Activated CD8-positive, alpha-beta memory T cell treated with anti-CD3 and anti-CD28 coated beads, Interleukin-2, amount 50 U/mL, for 48 hours (primary cell): ENCODE measurements at regions not wholly inside any gene's neighbourhood (a gene's known extent, or its start where the extent isn't known, plus 50 kb on each side); places are given as distances from the start of the nearest gene placed in this dataset.
"Not testable (repeated sequence)": the region's sequence is repeated elsewhere in the genome, so short reads cannot be mapped to it uniquely, and the experiment has no call there.

ENCODE experiments used
- DNase-seq: peaks from one replicate; pipeline ENCODE4 v3.0.0-alpha.2; 2020

DNA sequence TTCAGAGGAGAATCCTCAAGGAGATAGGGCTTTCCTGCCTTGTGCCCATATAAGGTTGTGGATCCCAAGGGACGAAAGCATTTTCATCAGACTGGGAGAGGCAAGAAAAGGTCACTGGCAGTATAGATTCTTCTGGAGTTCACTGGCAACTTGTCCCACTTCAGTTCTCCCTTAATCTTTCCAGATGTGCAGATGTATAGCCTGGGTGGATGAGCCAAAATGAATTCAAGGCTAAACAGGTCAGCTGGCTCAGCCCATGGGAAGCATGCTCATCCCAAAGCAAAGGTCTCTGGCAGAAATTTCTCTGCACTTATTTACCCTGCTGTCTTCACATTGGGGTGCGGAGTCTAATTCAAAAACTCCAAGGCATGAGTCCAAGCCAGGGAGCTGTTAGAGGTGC is 148.9 kb upstream of the TNP1 start:
- no peak for DNase-seq

DNA sequence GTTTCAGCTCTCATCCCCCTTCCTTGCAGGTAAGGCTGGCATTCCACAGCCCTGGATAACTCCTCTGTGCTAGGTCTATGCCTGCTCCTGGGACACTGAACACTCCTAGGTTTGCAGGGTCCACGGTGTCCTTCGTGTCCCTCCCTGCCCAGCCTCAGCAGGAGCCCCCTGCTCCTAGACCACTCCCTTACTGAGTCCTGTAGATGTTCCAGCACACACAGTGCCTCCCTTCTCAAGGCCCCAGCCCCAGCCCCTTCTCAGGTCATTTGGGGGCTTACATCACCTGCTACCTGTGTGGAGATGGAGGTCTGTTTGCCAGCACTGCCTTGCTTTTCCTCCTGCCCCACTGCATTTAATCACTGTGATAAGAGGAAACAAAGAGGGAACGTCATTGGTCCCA is 146.4 kb upstream of the TNP1 start:
- DNase-seq: no peak

DNA sequence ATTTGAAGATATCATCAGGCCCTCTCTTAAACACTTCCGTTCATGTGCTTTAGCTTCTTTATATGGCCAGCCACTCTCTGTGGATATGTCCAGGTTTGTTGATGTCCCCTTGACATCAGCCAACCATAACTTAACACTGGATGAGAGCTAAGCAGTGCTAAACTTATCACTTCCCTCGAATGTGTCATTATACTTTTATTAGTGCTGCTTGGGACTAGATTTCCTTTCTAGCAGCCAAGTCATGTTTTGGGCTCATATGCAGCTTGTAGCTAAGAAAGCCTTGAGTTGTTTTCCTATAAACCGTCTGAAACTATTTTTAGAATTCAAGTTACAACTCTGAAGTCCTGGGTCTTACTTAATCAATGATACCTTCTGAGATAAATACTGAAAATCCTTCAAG is 144.8 kb upstream of the TNP1 start:
- no peak for DNase-seq

DNA sequence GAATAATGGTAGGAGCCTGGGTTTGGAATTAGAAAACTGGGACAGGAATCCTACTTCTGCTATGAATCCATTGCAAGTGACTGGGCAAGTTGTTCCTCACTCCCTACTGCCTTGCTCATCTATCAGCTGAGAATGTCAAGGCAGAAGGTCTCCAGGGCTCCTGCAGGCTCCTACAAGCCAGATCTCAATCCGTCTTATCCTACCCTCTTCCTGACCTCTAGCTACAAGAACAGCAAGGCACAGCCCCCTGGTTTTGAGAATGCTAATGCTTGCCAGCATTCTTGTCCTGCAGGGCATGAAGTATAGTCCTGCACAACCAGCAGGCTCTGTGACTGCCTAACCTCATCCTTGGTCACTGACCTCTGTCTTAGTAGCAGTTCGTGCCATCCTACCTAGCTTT is 141.9 kb upstream of the TNP1 start:
- no peak for DNase-seq

DNA sequence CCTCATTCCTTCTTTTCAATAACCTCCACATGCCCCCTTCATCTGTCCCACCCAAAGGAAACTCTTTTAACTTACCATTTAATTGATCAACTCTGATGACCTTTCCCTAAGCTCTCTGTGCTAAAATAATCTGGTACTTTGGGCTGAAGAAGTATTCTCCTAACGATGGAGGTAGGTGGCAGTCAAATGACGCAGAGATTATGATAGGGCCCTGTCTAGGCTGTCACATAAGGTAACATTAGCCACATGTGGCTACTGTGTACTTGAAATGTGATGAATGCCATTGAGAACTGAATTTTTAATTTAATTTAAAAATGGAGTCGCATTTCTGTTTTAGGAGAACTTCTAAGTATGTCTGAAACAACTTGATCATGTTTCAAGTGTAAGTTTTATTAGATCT is 140.5 kb upstream of the TNP1 start:
- DNase-seq: no peak

DNA sequence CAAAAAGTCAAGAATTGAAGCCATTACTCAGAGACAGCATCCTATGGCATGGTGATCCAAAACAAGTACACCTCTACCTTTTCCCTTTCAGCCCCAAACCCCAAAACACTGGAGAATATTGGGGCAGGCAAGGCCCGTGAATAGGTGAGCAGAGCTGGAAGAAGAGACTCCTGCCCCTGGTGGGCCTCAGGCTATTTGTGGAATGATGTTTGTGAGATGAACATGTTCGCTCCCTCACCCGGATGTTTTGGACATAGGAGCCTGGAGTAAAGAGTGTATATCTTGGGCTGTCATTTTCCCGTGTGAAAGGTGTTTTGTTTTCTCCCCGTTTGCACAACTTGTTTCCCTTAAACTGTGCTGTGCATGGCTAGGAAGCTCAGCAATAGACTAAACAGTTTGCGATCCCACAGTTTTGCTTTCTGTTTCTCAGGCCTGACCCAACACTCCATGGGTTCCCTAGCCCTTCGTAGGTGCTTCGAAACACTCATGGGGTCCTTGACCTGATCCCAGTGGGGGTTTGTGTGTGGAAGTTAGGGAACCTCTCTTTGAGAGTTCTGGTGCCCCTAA is 136.5 kb upstream of the TNP1 start:
- DNase-seq: no peak

DNA sequence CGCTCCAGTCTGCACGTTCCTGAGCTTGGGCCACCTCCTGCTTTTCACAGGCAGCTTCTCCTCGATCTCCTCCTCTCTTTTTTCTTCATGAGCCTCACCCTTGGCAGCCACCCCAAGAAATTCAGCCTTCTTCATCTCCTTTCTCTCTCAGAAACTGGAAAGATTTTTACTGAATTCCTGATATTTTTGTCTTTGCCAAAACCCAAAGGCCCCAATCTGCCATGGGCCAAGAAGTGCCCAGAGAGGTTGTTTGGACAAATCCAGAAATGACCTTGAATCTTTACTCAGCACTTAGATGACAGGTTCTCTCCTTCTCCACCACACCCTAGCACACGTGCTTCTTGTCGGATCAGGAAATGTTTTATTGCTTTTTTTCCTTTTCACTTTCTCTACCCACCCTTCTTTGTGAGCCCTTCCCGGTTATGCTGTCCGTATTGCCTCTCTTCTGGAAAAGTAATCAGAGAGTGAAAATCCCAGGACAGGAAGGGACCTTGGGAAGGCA is 134.5 kb upstream of the TNP1 start:
- no peak for DNase-seq

DNA sequence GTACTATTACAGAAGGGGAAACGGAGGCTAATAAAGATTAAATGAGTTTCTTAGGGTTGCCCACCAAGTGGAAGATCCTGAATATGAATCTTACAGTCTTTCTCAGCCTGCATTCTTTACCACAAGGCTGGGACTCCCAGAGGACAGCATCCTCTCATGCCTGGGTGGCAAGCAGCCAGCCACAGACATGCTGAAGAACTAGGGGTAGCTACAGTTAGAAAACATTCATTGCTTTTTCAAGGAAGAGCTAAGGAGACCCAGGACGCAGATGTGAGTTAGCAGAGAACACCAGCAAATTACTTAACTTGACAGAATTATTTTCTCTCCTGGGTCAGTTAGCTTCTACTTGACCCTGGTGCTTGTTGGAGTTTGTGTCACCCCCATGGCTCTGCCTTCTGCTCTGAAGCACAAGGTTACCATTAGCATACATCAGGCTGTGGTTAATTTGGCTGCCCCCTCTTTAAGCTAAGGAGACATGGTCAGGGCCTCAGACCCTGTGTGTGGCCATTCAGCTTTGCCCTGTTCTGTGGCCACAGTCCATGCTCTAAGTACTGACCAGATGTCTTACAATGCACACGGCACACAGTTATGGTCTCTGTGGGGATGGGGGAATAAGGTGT is 132.3 kb upstream of the TNP1 start:
- DNase-seq: no peak

DNA sequence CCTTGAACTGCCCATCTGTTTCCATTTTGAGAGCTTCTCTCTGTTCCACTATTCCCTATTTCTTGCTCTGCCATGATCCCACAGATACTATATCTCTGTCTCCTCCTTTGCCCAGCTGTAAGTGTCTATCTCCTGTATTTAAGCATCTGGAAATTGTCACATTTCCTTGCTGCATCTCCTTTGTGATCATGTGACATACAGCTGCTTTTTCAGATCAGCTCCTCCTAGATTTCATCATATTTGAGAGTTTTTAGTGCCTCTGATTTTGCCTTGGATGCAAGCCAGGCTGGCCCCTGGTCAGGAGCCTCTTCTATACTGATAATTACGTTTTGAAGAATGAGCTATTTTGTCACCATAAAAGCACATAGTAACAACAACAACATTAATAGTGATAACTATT is 131.7 kb upstream of the TNP1 start:
- no peak for DNase-seq

DNA sequence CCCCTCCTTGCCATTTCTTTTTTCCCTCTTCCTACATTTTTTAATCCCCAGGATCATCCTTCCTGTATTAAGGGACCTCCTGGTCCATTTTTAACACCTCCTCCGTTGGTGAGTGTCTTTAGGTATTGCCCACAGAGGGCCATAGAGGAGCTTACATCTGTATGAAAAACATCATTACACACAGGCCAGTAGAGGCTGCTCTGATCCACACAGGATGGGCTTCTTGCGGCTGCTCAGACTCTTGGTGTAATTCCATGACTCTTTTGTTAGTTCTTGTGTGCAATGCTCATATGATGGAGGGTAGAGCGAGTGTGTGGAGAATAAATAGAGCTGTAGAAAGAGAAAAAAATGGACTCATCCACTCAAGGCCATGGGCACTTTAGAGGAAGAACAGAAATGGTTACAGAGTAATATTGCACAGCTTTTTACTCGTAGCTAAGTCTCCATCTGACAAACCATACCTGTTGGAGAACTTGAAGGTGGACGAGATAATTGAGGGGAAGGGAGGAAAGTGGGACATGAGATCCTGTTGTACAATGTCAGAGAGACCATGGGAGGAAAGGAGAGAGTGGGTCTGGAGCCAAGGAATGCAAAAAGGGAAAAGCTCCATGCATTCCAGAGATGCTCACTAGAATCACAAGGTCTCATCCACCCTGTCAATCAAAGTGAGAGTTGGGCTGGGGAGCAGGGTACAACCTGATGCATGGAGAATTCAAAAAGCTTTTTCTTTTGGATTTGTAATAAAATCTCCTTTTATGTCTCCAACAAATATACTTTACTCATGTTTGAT is 129.7 kb upstream of the TNP1 start:
- no peak for DNase-seq

DNA sequence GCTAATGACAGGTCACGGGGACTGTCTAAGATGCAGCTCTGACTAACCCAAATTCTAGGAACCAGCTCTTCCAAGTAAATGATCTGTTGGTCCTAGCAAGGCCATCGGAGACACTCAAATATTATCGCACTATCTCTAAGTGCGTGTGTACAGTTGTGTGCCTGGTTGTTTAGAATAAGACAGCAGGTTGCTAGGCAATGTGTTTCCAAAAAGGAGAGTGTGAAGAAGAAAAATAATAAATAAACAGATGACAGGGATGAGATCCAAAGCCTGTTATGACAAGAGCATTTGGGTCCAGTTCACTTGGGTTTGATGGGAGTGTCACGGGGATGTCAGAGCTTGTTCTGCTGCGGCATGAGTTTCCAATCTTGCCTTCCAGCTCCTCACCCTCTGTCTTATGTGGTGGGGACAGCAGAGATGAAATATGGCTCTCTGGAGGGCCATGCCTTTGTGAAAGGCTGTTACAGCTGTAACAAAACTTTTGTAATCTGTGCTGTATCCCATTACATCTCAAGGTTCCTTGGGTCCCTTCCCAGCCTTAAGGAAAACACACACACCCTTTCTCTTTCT is 127.5 kb upstream of the TNP1 start:
- no peak for DNase-seq

DNA sequence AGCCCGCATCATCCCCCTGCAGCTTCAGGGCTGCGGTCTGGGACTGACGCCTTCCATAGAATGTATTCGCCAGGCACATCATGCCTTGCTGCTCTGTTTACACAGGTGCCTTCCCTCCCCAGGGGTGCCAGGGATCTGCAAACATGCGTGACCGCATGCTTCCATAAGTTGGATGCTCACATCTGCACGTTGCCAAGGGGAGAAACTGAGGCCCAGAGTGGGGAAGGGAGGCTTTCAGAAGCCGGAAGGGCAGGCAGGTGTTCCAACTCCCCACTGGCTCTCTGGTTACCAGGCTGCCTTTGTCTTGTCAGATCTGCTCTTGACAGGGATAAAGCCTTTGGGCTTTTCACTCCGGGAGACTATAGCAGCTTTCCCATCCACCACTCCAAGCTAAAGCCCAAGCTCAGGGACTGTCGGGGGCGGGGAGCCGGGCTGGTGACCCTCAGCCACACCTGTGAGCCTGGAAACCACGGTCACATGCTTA is 125.8 kb upstream of the TNP1 start:
- no peak for DNase-seq

DNA sequence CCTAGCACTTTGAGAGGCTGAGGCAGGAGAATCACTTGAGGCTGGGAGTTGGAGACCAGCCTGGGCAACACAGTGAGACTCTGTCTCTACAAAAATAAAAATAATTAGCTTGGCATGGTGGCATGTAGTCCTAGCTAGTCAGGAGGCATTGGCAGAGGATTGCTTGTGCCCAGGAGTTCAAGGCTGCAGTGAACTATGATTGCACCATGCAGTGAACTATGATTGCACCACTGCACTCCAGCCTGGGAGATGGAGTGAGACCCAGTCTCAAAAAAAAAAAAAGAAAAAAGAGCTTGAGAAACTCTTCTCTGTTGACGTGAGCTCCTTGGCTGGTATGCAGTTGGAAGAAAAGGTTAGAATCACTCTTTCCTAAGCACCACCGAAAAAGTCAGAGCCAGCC is 125.1 kb upstream of the TNP1 start:
- no peak for DNase-seq

DNA sequence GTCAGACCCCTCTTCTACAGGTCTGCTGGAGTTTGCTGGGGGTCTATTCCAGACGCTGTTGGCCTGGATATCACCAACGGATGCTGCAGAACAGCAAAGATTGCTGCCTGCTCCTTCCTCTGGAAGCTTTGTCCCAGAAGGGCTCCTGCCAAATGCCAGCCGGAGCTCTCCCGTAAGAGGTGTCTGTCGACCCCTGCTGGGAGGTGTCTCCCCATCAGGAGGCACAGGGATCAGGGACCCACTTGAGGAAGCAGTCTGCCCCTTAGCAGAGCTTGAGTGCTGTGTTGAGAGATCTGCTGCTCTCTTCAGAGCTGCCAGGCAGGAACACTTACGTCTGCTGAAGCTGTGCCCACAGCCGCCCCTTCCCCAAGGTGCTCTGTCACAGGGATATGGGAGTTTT is 122.1 kb upstream of the TNP1 start:
- not testable (repeated sequence) for DNase-seq

DNA sequence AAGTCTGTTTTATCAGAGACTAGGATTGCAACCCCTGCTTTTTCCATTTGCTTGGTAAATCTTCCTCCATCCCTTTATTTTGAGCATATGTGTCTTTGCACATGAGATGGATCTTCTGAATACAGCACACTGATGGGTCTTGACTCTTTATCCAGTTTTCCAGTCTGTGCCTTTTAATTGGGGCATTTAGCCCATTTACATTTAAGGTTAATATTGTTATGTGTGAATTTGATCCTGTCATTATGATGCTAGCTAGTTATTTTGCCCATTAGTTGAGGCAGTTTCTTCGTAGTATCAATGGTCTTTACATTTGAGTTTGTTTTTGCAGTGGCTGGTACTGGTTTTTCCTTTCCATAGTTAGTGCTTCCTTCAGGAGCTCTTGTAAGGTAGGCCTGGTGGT is 120.6 kb upstream of the TNP1 start:
- DNase-seq: not testable (repeated sequence)

DNA sequence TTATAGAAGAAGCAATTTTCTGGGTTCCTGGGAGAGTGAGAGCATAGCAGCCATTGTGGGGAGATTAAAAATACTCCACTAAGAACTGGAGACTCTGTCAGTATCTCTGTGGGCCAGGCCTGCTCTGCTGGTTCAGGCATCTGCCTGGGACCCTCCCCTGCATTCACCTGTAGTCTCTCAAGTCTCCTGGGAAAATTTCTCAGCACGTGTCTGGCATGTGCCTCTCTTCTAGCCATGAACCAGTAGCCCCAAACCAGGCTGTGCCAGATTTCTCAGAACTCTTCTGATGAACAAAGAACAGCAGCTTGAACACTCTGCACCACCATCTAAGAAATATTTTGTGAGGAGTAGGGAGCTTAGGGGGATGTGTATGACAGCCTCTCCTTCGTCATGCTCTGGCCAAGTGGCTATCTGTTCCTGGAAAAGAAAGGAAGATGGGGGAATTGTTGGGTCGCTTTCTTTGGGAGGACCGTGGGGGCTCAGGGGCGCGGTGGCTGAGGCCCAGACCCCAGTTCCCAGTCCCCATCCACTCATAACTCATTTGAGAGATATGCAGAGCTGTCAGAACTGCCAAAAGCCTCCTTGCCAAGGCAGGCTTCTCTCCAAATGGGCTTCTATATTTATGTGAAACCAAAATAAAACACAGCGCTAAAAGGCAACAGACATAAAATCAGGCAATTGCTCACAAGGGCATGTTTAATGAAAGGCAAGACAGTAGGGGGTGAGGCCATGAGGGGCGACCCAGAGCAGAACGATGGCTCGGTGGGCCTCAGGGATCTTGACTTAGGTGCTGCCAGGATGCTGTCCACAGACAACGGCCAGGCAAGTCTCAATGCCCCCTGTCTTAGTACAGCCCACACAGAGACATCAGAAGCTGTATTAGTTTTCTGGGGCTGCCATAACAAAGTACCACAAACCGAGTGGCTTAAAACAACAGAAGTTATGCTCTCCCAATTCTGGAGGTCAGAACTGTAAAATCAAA is 114.7 kb upstream of the TNP1 start:
- DNase-seq: no peak

DNA sequence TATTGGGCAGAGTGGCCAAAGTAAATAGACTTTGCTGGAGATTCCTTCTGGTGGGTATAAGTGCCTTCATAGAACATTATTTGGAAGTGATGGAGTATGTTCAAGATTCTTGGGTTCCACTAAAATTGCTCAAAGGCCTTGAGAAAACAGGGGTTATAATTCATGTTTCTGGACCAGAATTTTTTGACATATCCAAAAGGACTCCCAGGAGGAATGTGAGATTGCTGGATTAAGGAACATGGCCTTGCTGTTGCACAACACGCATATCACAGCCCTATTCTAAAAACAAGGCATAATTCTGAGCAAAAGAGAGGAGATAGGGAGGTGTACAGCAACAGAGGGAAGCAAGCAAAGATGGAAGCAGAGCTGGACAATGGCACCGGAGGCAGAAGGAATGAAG is 111.7 kb upstream of the TNP1 start:
- DNase-seq: no peak

DNA sequence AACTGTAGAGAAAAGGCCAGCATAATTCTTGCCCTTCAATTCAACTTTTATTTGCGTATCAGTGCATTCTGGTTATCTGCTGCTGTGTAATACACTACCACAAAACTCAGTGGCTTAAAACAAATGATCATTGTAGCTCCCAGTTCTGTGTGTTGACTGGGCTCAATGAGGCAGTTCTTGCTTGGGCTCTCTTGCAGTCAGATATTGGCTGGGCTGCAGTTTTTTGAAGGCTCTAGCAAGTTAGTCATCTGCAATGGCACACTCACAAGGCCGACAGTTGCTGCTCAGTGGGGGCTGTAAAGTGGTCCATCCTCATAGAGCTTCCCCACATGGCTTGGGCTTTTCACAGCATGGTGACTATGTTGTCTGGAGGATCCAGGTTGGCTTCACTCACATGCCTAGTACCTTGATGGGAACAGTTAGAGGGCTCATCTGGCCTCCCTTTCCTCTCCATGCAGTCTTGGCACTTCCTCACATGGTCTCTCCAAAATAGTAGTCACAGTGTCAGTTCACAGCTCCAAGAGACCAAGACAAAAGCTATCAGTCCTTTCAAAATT is 110.6 kb upstream of the TNP1 start:
- no peak for DNase-seq

DNA sequence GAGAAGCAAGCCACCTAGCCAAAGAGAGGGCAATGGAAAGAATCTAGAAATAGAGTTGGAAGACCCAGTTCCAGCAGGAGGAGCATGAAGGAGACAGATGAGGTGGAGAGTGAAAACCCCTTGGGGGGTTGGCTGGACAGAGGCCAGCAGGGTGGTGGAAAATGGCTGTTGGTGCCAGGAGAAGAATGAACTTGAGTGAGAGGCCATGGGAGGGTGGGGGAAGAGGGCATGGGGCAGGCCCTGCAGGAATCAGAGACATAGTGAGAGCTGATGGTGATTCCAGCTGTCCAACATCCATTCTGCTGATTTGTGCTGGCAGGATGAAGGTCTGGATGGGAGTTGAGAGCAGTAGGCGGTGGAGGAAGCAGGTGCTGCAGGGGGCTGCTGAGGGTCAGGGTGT is 108.0 kb upstream of the TNP1 start:
- DNase-seq: no peak

DNA sequence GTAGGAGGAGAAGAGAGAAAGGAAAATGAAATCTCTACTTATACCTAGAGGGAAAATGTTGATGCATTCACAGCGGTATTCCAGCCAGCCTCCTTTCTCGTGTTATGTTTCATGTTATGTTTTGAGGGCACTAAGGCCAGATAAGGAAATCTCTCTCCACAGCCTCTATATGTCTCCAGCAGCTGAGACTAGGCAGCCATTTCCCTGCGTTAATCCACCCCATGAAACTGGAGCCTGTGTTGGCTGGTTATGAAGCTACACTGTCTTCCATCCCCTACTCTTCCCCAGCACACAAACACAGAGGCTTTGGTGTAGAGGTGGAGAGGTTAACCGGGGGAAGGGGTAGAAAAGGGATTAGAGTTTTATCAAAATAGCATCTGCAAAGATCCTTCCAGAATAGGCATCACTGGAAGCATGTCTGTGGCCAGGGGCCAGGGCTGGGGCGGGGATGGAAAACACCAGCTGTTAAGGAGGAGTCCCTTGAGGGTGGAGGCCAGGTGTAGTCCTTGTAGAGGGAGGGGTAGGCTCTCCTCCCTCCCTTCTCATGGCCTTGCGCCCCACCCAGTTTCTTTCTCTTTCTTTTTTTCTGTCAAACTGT is 100.9 kb upstream of the TNP1 start:
- no peak for DNase-seq

DNA sequence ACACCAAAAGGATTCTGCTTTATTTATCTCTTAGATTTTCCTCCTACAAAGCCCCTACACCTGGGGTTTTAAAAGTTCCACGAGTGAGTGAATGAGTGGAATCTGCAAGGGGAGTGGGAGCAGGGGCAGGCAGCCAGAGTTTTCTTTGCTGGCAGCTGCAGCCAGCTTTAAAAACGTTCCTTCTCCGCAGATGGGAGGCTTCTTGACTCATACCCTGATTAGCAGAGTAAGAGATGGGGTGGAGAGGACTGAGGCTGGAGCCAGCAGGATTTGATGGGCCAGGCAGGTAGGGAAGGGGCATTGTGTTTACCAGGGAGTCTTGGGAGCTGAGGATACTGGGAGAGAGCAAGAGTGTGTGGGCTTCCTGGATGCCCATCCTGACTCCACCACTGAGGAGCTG is 99.6 kb upstream of the TNP1 start:
- no peak for DNase-seq
